ENCODE measurements at regions not wholly inside any gene's neighbourhood (a gene's known extent, or its start where the extent isn't known, plus 50 kb on each side); places are given as distances from the start of the nearest gene placed in this dataset.

DNA sequence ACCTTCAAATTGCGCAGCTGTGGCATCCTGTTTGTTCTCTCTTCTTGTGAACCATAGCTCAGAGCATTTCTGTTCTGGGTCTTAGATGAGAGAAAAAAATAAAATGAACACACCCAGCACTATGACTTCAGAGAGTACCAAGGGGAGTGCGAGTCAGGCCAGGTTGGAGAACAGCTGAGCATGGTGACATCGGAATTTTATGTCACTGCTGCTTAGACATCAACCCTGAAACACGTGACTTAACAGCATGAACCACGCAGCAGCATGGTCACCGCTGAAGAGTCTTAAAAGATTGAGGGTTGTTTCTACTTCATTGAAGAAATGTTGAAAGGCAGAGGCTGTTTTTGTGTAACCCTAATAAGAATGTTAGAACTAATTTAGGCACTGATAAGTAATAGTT is 288.8 kb upstream of the SOX11 start:
- DNase-seq (ENCODE audit: low read depth): no peak

DNA sequence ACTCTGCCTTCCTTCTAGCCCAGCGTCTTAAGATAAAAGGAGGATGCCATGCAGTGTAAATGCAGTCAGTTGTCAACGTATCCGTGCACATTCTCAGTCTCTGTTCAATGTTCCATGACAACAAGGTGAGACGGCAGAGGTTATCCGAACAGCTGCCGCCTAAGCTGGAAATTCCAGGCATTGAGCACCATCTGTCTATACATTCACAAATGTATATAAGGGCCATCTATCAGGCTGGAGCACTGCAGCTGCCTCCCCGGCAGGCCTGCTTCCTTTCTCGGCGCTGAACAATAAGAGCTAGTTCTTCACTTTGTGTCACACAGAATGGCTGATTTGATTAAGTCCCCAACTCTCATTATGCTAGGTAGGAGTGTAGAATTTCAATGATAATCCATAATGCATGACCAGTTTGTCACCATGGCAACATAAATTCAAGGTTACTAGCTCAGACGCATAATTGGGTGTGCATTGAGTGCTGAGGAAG is 282.2 kb upstream of the SOX11 start:
- no peak for DNase-seq (ENCODE audit: low read depth)

DNA sequence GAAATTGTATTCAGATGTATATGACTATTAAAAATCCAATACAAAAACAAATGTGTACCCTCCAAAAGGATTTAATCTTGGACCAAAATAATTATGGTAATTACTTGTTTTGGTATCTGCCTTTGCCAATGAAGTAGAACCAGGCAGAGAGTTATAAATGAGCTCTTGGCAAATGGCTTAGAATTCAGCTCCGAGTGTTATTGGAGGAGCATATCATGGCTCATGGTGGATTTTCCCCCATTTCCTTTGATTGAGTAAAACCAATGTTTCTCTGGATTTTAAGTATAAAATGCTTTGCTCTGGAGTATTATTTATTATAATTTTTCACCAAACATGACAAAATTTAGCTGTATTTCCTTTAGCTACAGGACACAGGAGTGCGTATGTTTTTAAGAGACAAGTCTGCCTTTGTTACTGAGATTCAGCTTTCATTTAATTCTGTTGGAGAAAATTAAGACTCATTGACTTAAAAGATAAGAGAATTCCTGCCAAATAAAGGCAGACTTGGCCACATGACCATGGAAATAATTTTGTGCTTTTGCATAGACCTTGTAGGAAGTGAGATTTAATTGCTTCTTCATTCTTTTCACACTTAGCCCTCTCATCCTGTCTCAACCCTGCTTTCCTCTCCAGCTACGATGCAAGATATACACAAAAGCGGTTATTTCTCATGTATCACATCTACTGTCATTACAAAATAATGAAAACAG is 281.0 kb upstream of the SOX11 start:
- DNase-seq (ENCODE audit: low read depth): no peak

DNA sequence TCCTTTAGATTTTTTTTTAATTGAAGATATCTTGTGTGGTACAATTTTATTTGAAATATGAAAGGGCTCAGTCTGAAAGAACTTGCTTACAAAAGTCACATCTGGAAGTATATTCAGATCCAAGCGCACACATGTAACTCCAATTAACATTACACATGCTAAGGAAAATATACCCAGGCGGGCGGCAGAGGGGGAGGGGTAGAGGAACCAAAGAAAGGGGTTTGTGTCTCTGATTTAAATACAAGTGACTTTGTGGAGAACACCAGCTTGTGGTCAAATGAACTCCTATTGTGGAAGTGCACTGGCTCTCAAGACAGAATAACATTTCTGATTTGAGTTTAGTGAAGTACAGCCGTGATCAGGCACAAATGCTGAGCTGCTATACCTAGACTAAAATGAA is 280.2 kb upstream of the SOX11 start:
- no peak for DNase-seq (ENCODE audit: low read depth)

DNA sequence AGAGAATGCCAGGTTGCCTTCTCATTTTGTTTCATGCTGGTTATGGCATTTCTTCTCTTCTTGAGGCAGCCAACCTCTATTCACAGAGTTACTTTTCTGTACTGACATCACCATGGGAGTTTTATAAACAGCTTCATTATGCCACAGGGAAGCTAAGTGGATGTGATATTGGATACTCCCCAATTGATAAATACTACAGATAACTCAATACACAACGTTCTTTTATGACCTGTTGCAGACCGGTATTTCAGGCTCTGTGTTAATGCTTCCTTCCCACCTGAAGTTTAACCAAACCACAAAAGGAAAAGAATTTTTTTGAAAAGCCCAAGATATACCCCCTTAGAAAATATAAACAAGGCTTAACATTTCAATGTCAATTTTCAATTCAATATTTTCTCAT is 258.3 kb upstream of the SOX11 start:
- no peak for DNase-seq (ENCODE audit: low read depth)

DNA sequence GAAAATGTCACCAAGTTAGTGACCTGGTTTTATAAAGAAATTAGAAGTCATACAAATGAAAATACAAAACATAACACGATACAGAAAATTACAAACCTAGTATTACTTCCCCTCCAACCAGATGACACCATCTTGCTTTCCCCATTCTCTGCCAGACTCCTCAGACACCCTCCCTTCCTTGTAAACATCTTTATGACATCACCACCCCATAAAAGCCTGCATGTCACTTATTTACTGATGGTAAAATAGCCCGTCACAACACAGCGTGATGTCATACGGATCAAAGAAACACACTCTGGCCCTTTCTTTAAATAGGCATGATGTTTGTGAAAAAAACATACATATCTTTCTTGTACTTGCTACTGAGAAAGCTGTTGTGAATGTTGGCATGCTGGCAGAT is 254.8 kb upstream of the SOX11 start:
- DNase-seq (ENCODE audit: low read depth): no peak

DNA sequence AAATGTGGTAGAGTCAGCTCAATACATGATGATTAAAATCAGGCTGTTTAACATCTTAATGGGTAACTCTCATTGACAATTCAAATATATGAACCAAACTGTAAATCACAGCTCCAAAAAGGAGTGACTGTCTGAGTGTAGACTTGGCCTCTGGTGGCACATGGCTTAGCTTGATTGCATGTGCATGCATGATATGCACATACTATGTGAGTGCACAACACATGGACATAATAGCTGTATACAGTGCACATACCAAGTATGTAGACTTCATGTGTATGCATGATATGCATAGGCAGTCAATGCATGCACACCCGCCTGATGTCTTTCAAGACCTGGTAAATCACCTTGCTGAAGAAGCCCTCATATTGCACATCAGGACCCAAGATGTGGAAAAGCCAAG is 252.0 kb upstream of the SOX11 start:
- no peak for DNase-seq (ENCODE audit: low read depth)

DNA sequence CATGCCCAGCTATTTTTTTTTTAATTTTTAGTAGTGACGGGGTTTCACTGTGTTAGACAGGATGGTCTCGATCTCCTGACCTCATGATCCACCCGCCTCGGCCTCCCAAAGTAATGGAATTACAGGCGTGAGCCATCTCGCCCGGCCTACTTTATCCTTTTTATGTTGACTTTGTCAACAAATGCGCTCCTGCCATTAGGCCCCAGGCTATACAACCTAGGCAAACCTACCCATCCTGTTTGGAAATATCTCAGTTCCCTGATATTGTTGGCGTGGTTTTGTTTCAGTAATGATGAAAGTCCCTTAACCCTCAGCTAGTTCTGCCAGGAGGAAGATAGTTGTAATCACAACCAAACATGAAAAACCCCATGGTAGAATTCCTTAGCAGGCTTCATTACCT is 249.4 kb upstream of the SOX11 start:
- DNase-seq (ENCODE audit: low read depth): no peak

DNA sequence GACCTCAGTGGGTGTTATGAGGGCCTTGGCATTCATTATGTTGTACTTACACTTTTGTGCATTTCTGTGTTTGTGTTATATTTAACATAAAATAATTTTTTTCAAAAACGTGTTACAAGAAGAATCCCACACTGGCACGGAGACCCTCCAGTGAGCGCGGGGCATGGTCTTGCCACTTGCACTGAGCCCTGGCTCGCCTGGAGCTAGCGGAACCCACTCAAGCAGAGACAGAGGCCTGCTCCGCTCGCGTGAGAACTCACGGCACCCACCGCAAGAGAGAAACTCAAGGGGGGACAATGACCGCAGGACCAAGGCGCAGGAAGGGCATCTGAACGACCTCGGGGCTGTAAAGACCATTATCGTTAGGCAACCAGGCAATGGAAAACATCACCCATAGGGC is 248.0 kb upstream of the SOX11 start:
- DNase-seq (ENCODE audit: low read depth): no peak

DNA sequence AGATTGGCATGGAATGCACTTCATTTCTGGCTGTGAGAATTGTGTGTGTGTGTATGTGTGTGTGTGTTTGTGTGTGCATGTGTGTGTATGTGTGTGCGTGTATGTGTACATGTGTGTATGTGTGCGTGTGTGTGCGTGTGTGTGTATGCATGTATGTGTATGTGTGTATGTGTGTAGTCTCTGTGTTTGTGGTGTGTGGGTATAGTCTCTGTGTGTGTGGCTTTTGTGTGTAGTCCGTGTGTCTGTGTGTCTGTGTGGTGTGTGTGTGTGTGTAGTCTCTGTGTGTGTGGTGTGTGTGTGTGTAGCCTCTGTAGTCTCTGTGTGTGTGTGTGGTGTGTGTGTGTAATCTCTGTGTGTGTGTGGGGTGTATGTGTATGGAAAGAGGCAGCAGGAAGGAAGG is 247.3 kb upstream of the SOX11 start:
- no peak for DNase-seq (ENCODE audit: low read depth)

DNA sequence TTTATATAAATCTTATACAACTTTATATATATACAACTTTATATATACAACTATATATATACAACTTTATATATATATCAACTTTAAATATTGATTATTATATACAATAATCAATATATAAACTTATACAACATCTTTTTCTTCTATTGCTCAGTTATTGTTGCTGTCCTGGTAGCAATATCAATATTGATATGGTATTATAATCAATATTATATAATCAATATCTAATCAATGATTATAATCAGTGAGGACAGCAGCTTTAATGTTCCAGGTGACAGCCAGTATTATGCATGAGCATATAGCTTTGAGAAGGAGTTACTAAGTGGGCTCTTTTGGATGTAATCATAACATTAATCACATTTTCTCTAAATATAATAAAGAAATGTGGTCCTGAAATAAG is 242.3 kb upstream of the SOX11 start:
- DNase-seq (ENCODE audit: low read depth): no peak

DNA sequence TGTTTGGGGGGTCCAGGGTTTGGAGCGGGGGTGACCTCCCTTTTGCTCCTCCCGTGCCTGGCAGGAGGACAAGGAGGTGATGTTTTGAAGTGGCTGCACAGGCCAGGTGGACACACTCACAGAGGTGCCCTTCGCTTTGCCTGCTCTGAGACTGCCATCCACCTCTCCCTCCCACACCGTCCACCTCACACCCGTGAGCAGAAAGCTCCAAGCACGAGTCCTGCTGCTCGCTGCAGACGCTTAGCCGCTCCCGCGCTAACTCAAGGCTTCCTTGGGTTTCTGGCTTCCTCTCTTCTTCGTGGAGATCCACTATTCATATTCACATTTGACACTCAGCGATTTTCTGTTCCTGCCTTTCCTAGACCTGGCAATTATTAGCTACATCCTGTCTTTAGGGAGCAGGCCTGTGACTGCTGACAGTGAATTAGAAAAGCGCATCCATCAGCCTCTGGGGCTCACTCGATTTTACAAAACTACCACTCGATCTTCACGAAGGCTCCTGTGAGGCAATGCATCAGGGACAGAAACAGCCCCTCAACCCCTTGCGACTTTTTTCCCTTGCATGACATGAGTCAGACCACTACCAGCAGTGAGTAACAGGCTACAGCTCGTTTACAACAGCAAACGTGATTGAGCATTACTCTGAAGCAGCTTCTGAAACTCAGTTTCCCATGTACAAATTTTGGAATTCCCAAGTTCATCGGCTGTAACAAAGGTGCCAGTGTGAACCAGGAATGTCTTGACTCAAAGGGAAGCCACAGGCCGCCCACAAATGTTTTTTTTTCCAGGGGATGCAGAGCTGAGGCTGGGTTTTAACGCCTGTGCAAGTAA is 238.7 kb upstream of the SOX11 start:
- DNase-seq (ENCODE audit: low read depth): no peak

DNA sequence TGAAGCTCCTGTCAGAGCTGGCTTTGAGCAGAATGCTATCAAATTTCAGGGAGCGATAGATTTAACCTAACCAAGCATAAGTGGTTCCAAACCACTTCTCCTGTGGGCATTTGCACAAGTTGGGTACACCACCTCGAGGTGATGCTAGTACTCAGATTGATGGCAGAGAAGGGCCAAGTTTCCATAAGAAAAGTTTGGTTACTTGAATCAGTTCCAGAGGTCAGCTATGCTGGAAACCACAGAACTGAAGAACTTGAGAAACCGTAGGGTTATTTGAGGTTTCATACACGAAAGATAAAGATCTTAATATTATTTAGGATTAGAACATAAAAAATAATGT is 238.2 kb upstream of the SOX11 start:
- no peak for DNase-seq (ENCODE audit: low read depth)

DNA sequence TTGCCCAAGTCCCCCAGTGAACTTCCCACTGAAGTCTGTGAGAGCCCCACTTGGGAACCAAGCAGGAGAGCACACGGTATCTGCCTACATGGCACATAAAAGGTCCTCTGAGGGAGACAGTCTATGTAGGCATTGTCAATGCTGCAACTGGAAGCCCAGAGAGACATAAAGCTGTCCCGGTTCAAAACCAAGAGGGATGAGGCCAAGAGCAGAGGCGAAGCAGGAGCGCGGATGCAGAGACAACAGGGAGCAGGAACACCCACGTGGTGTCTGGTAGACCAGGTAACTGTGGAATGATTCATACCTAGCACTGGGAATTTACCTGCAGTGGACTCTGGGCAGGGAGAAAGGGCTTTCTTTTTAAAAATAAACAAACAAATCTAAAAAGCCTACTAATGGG is 233.1 kb upstream of the SOX11 start:
- DNase-seq (ENCODE audit: low read depth): no peak

DNA sequence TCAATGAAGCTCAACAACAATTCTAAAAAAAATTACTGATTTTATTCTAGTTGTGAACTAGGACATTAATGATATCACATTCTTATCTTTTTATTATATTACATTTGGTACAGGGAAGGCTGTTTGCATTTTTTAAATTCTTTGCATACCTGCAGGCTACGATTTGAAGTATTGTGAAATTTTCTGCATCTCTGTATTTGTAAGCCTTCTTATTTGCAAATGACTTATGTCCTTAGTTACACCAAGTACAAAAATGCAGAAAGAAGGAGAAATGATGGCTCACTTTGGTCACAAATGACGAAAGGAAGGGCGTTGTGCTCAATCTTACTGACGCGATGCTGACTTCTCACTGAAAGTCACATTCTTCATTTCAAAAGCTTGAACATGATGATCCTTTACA is 227.5 kb upstream of the SOX11 start:
- no peak for DNase-seq (ENCODE audit: low read depth)

DNA sequence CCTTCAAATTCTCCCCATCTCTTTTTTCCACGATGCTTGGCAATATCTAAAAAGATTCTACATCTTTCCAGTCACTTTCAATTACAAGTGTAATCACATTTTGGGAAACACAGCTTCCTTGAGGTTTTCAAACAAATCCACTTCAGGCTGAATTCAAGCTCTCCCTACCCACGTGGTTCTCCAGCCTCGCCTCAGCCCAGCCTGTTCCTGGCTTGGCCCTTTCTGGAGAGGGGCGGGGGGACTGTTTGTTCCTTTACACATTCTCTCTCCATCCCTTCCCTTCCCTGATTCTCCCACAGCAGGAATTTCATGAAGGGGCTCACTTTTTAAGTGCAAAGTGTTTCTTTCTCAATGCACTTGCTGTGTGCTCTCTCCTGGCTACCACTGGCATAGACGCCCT is 226.3 kb upstream of the SOX11 start:
- no peak for DNase-seq (ENCODE audit: low read depth)

DNA sequence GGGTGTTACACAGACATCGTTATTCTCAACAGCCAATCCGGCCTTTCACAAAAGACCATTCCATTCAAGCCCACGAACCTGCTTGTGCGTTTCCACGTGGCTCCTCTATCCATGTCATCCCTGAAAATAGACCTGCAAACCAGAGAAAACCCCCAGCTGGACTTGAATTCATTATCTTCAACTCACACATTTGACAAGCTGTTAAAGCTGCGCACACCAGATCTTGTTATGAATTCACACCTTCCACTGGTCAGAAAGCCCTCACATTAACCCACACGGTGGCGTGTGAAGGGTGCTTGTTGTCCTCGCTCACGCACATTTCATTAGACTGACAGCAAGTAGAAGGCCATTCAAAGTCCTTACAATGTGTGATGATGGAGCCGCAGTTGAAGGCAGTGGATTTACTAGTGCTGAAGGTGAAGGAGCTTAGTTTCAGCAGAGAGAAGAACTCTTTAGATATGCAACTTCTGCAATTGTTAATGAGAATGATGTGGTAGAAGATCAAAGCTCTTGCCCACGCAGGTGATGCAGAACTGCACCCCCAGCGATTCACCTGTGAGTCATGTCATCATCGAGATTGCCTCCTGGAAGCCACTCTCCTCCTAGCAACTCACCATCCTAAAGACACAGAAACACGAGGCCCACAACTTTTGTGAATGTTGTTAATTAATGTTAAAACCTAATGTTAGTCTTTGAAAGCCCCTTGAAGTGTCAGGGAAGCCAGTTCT is 224.8 kb upstream of the SOX11 start:
- DNase-seq (ENCODE audit: low read depth): no peak

DNA sequence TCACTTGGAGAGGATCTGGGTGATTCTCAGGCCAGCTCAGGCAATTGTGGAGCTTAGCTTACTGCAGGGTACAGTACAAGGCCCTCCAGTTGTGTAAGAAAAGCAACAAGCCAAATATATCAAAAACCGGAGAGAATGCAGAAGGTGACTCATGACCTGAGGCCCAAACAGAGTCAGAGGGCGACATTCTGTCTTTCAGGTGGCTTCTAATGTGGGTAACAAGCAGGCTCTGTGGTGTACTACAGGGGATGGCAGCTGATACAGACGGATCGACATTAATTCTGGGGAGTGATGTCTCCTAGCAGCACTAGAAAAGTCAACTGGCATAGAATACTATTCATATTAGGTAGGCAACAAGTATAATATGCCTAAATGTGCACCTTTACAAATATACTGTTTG is 219.5 kb upstream of the SOX11 start:
- no peak for DNase-seq (ENCODE audit: low read depth)

DNA sequence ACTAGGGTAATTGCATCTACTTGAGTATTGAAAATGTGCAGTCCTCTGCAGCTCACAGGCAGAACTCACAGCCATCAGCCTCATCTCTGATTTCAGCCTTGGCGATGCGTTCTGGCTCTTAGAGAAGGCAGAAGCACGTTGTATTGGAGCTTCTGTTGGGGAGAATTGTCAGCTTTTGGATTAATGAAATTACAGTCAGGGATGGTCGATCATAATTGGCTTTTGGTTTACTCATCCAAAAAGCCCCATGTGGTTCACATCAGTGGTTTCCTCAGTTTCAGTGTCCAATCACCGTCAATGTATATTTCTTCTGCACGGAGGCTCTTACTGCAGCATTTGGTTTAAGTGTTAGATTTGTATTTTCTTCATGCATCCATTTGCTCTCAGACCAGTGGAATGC is 218.5 kb upstream of the SOX11 start:
- DNase-seq (ENCODE audit: low read depth): no peak

DNA sequence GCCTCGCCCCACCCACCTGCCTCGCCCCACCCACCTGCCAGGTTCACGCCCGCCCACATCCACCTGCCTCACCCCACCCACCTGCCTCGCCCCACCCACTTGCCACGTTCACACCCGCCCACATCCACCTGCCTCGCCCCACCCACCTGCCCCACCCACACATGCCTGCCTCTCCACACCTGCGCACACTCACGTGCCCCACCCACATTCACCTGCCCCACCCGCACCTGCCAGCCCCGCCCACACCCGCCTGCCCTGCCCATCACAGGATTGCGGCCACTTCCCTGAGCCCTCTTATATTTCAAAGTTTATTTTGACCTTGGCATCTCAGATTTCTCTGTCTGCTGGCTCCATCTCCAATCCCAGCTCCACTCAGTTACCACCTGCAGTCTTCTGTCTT is 217.5 kb upstream of the SOX11 start:
- no peak for DNase-seq (ENCODE audit: low read depth)

DNA sequence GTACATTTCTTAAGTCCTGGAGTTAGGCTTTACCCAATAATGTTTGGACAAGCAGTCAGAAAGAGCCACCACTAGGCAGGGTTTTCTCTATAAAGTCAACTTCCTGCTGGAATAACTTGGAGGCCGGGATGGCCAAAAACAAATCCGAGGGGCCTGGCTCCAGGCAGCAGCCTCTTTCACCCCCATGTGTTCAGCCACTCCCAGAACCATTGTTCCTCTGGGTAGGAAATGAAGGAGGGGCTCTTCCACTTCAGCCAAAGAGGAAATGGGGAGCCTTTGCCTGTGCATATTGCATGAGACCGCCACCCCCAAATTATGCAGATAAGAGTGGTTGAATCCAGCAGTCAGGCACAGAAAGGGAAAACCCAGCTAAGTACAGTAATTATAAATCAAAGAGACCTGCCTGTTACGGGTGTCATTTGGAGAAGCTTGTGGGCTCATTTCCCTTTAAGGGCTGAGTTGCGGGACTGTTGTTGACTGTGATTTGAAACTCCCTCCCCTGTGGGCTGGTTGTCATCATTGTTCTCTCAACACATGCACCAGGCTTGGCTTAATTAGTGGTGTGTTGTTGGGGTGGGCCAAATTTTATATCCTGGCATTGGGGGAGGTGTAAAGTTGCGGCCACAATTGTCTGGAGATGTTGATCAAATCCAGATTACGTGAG is 212.8 kb upstream of the SOX11 start:
- DNase-seq (ENCODE audit: low read depth): no peak

DNA sequence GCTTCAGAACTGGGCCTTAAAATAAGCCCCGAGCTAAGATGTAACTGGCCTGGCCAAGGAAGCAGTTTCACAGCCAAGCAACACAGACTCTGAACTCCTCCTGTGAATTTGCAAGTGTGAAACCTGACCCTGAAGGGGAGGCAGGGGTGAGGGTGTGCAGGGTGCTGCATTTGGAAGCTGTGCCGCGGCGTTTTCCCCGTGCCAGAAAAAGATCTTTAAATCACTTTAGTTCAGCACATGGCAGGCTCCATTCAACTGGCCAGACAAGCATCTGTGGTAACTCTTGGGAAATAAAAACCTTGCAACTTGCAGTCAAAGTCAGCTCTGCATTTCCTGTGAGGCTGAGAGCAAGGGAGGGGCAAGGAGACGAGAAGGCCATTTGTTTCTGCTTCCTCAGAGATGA is 209.3 kb upstream of the SOX11 start:
- DNase-seq (ENCODE audit: low read depth): no peak

DNA sequence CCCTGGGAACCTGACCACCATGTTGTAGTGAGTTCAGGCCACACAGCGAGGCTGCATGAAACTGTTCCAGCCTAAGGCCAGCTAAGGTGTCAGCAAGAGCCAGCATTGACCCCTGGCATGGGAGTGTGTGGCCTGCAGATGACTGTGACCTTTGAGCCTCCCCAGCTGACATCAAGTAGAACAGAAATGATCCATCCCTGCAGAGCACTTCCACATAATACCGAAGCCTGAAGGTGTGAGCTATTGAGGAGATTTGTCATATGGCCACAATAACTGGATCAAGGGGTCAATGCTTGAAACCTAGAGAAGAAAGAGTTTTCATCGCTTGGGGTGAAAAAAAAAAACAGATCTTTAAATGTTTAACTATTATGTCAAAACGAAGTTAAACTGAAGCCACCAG is 207.3 kb upstream of the SOX11 start:
- no peak for DNase-seq (ENCODE audit: low read depth)
